Sigmoid colon (tissue), 6 donors: ENCODE measurements at regions not wholly inside any gene's neighbourhood (a gene's known extent, or its start where the extent isn't known, plus 50 kb on each side); places are given as distances from the start of the nearest gene placed in this dataset.

Experiments used
- DNase-seq: peaks from one replicate; pipeline ENCODE4 v3.0.0-alpha.2; 2019
- H3K27ac ChIP-seq, 4 donors: fragments of 200-600 bp; sonication (generic); one replicate each; pipeline ENCODE4 v1.5.1; 2016 to 2019; ENCODE audit warnings: mild to moderate bottlenecking in 1 of 4
- H3K27me3 ChIP-seq, 3 donors: fragments of 200-600 bp; sonication (generic); one replicate each; pipeline ENCODE4 v1.5.1; 2019; ENCODE audit warnings: mild to moderate bottlenecking in 1 of 3
- H3K36me3 ChIP-seq, 4 donors: fragments of 200-600 bp; sonication (generic); one replicate each; pipeline ENCODE4 v1.5.1; 2016 to 2019
- H3K4me1 ChIP-seq, 4 donors: fragments of 200-600 bp; sonication (generic); one replicate each; pipeline ENCODE4 v1.5.1; 2017 to 2019
- H3K4me3 ChIP-seq, 4 donors: fragments of 200-600 bp; sonication (generic); one replicate each; pipeline ENCODE4 v1.5.1; 2017 to 2019; ENCODE audit warnings: mild to moderate bottlenecking in 2 of 4, moderate library complexity in 1 of 4
- H3K9me3 ChIP-seq, 4 donors: fragments of 200-600 bp in 3 of 4; sonication (generic) in 3 of 4; one replicate each; pipeline versions ENCODE4 v1.5.1 to v1.6.1; 2013 to 2019
- EP300 ChIP-seq, 4 donors: sonication (generic); formaldehyde crosslinking; IDR thresholded peaks; one replicate each; pipeline ENCODE4 v1.6.1; 2017; ENCODE audit warnings: antibody characterized with exemption in 4 of 4
- POLR2A ChIP-seq, 2 donors: fragments of 450-650 bp; IDR thresholded peaks; one replicate each; pipeline ENCODE4 v1.6.1; 2016; ENCODE audit warnings: antibody characterized with exemption in 2 of 2, mild to moderate bottlenecking in 2 of 2, moderate library complexity in 2 of 2
- POLR2AphosphoS5 ChIP-seq, 4 donors: sonication (generic); formaldehyde crosslinking; IDR thresholded peaks; one replicate each; pipeline ENCODE4 v1.6.1; 2017; ENCODE audit warnings: antibody characterized with exemption in 4 of 4
- WGBS, 2 donors: extraction: QIAGEN DNeasy Blood & Tissue Kit; methylation state at CpG; one replicate each; pipeline ENCODE4 v1.1.7; 2013; 5-methylcytosine and 5-hydroxymethylcytosine counted together
- intact Hi-C: fragments of 100-400 bp; cut with DNase I; formaldehyde crosslinking; loops from one replicate; pipeline ENCODE4 v1.15.1; 2023
- TF ChIP-seq, protein P1 (sequence below), 4 experiments: fragments of 450-650 bp in 3 of 4; fragments of 200-600 bp in 1 of 4; IDR thresholded peaks; one replicate each; pipeline ENCODE4 v1.5.1; 2016 to 2019; ENCODE audit warnings: antibody characterized with exemption in 4 of 4, mild to moderate bottlenecking in 3 of 4, moderate library complexity in 2 of 4
- donor health status: healthy with polysubstance abuse.
- donor health status: healthy.

DNA sequence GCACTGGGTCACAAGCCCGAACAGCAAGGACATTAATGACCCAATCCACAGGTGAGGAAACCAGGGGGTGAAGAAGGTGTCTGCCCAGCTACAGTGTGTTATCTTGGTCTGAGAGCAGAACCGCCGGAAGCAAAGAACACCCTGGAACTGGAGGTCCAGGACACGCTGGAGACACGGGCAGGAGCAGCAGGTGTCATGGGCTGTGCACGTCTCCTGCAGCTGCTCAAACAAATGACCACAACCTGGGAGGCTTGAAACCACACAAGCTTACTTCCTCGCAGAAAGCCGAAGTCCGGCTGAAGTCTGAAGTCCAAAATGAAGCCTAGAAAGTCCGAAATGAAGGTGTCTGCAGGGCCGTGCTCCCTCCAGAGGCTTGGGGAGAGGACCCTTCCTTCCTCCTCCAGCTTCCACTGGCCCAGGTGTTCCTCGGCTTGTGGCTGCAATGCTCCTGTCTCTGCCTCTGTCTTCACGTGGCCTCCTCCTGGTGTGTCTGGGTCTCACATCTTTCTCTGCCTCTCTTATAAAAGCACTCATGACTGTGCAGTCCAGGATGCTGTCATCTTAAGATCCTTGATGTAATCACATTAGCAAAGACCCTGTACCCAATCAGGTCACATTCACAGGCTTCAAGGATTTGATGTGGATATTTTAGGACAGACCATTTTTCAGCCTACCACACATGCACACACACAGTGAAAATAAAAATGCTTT, 351.2 kb downstream of the C16orf95 start:
- Histone ChIP-seq H3K9me3 (no peaks in the 10 kb centered on the region), H3K4me3 (no peak overlapping the region), H3K27ac (no peak overlapping the region), H3K27me3 (peaks cover 0 to 40% (median 12%) of the 10 kb centered on the region in 3 donors), H3K4me1 (no peaks in the 10 kb centered on the region), H3K36me3 (no peaks in the 10 kb centered on the region)
- intact Hi-C loops = no loop called here
- WGBS, 2 donors = 19 to 69% methylated on average over 13 of the region's 13 CpGs
- no peak for TF ChIP-seq POLR2A (IDR thresholded peaks at IDR 0.05)
- TF ChIP-seq EP300 (IDR thresholded peaks at IDR 0.05) = no peak
- no peak for TF ChIP-seq POLR2AphosphoS5 (IDR thresholded peaks at IDR 0.05)
- TF ChIP-seq, protein P1, sequence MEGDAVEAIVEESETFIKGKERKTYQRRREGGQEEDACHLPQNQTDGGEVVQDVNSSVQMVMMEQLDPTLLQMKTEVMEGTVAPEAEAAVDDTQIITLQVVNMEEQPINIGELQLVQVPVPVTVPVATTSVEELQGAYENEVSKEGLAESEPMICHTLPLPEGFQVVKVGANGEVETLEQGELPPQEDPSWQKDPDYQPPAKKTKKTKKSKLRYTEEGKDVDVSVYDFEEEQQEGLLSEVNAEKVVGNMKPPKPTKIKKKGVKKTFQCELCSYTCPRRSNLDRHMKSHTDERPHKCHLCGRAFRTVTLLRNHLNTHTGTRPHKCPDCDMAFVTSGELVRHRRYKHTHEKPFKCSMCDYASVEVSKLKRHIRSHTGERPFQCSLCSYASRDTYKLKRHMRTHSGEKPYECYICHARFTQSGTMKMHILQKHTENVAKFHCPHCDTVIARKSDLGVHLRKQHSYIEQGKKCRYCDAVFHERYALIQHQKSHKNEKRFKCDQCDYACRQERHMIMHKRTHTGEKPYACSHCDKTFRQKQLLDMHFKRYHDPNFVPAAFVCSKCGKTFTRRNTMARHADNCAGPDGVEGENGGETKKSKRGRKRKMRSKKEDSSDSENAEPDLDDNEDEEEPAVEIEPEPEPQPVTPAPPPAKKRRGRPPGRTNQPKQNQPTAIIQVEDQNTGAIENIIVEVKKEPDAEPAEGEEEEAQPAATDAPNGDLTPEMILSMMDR (IDR thresholded peaks at IDR 0.05) = no peak
- no peak for DNase-seq

DNA sequence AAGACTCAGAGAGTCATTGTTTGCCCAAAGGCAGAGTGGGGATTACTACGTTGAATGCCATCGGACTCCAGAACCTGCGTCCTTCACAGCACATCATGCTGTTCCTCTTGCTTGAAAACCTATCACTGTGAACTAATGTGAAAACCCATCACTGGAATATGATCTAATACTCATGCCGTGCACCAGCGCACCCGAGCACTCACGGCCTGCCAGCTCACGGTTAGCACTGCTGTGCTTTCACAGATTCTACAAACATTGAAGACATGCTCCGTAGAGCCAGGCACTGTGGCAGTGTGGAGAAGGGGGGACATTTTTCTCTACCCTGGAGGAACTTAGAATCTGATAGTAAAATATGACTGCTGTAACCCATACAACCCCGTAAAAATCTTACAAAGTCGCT, 350.4 kb downstream of the C16orf95 start:
- Histone ChIP-seq H3K27me3 (peaks cover 0 to 34% (median 12%) of the 10 kb centered on the region in 3 donors), H3K4me3 (no peak overlapping the region), H3K9me3 (no peaks in the 10 kb centered on the region), H3K4me1 (no peaks in the 10 kb centered on the region), H3K36me3 (no peaks in the 10 kb centered on the region), H3K27ac (no peak overlapping the region)
- 93 to 94% methylated on average over 11 of the region's 11 CpGs for WGBS, 2 donors
- intact Hi-C loops = no loop called here
- TF ChIP-seq EP300 (IDR thresholded peaks at IDR 0.05) = no peak
- no peak for TF ChIP-seq POLR2AphosphoS5 (IDR thresholded peaks at IDR 0.05)
- no peak for TF ChIP-seq POLR2A (IDR thresholded peaks at IDR 0.05)
- TF ChIP-seq, protein P1 (IDR thresholded peaks at IDR 0.05) = no peak
- no peak for DNase-seq

DNA sequence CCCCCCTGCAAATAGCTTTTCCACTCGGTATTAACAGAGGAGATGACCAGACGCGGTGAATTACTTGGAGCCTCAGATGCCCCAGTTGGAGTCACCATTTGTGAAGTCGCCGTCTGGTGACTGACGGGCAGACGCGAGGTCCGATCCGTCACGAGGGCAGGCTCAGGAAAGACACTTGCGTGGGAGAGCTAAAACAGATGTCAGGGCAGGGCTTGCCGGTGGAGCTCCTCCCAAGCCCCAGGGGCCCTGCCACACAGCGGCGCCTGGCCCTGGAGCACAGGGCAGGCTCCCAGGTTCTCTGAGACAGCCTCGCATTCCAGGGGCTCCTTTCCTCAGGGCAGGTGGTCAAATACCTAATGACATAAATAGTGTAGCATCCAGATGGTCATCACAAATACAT, 348.3 kb downstream of the C16orf95 start:
- H3K27ac ChIP-seq = no peak overlapping the region
- H3K36me3 ChIP-seq = no peaks in the 10 kb centered on the region
- DNase-seq = no peak
- H3K4me3 ChIP-seq = no peak overlapping the region
- TF ChIP-seq POLR2A (IDR thresholded peaks at IDR 0.05) (no peak), POLR2AphosphoS5 (IDR thresholded peaks at IDR 0.05) (no peak), EP300 (IDR thresholded peaks at IDR 0.05) (no peak)
- TF ChIP-seq, protein P1 (IDR thresholded peaks at IDR 0.05) = no peak
- no peaks in the 10 kb centered on the region for H3K9me3 ChIP-seq
- intact Hi-C loops = no loop called here
- WGBS, 2 donors = 87 to 92% methylated on average over 16 of the region's 16 CpGs
- no peaks in the 10 kb centered on the region for H3K4me1 ChIP-seq
- peaks cover 0 to 20% (median 11%) of the 10 kb centered on the region in 3 donors for H3K27me3 ChIP-seq

DNA sequence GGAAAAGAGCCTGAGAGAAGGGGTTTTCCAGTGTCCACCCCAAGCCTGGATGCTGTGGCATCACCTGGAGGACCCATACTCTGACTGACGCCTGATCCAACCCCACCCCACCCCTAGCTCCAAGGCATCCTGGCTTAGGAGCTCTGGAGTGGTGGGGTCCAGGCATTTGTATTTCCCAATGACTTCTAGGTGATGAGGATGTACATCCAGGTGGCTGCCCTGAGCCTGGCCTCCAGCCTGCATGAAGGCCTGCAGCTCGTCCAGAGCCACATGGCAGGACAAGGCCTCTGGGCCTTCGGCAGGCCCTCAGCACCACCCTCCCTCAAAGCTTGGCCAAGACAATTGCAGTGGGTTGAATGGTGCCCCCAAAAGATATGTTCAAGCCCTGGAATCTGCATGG, 347.5 kb downstream of the C16orf95 start:
- H3K4me3 ChIP-seq = no peak overlapping the region
- peaks cover 0 to 12% (median 2%) of the 10 kb centered on the region in 3 donors for H3K27me3 ChIP-seq
- TF ChIP-seq EP300 (IDR thresholded peaks at IDR 0.05) (no peak), POLR2A (IDR thresholded peaks at IDR 0.05) (no peak), POLR2AphosphoS5 (IDR thresholded peaks at IDR 0.05) (no peak)
- H3K36me3 ChIP-seq = no peaks in the 10 kb centered on the region
- no peaks in the 10 kb centered on the region for H3K4me1 ChIP-seq
- H3K9me3 ChIP-seq = no peaks in the 10 kb centered on the region
- no peak for DNase-seq
- intact Hi-C loops = no loop called here
- 92 to 94% methylated on average over 3 of the region's 3 CpGs for WGBS, 2 donors
- no peak overlapping the region for H3K27ac ChIP-seq

DNA sequence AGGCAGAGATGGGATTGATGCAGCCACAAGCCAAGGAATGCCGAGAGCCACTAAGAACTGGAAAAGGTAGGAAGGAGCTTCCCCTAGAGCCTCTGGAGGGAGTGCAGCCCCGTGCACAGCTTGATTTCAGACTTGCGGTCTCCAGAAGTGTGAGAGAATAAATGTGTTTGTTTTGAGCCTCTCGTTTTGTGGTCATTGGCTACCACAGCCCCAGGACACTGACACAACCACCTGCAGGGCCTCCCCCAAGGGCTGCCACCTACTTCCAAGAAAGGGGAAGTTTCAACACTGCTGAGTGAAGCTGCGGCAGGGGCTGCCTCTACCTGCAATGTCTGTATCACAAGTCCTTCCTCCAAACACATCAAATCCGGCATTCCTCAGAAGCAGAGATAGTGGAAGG, 346.9 kb downstream of the C16orf95 start:
- no peak for TF ChIP-seq POLR2AphosphoS5 (IDR thresholded peaks at IDR 0.05)
- TF ChIP-seq, protein P1 (IDR thresholded peaks at IDR 0.05) = no peak
- no peak for TF ChIP-seq EP300 (IDR thresholded peaks at IDR 0.05)
- no peak for TF ChIP-seq POLR2A (IDR thresholded peaks at IDR 0.05)

More for the DNA sequence above, 346.9 kb downstream of the C16orf95 start:
- H3K4me1 ChIP-seq = peaks cover 0 to 2% (median 0%) of the 10 kb centered on the region in 4 donors
- intact Hi-C loops = no loop called here
- no peak for DNase-seq
- no peak overlapping the region for H3K4me3 ChIP-seq
- no peaks in the 10 kb centered on the region for H3K36me3 ChIP-seq
- H3K9me3 ChIP-seq = no peaks in the 10 kb centered on the region
- H3K27ac ChIP-seq = no peak overlapping the region
- WGBS, 2 donors = 80 to 85% methylated on average over 6 of the region's 6 CpGs
- H3K27me3 ChIP-seq = peaks cover 0 to 9% (median 0%) of the 10 kb centered on the region in 3 donors
